HepG2 (cell line): ENCODE measurements at regions not wholly inside any gene's neighbourhood (a gene's known extent, or its start where the extent isn't known, plus 50 kb on each side); places are given as distances from the start of the nearest gene placed in this dataset.

Experiments used
- ATAC-seq: fragments of 200-7000 bp; cut with Tn5 transposase; 3 replicates; pipeline ENCODE4 v1.9.1; 2020; ENCODE audit warnings: mild to moderate bottlenecking, moderate library complexity
- BruUV-seq: library from RNA; stranded (reverse); fragments of 400-500 nt; replicated peaks from 2 replicates; lab custom pipeline; 2021; lab: Mats Ljungman, UMichigan
- CTCF ChIA-PET: fragments of 300-600 bp; formaldehyde crosslinking; extraction: SDS; loops from one replicate; lab custom pipeline; 2021; ENCODE audit warnings: low total read pairs, inconsistent platforms, low intra/inter-chr PET ratio; lab: Yijun Ruan, JAX
- POLR2A ChIA-PET: fragments of 350-600 bp; sonication (Branson Sonifier 250); formaldehyde crosslinking; loops from one replicate; lab custom pipeline; 2020; ENCODE audit warnings: antibody characterized with exemption, inconsistent platforms; lab: Yijun Ruan, JAX
- DNase-seq: peaks from one replicate; pipeline ENCODE4 v3.0.0-alpha.2; 2015; ENCODE audit warnings: low spot score
- FAIRE-seq: peaks from 3 replicates; lab custom pipeline; 2011; peaks lifted over from hg19 to GRCh38; lab: Jason Lieb, UNC
- H2AFZ ChIP-seq: one replicate; pipeline ENCODE4 v1.6.1; 2011; ENCODE audit warnings: low read length, inconsistent platforms
- H3K27ac ChIP-seq: fragments of 300-600 bp; 3 replicates; pipeline ENCODE4 v1.8.0; 2011; ENCODE audit warnings: mixed run types, mild to moderate bottlenecking, mixed read lengths, low read length, inconsistent platforms; ENCODE audit not compliant: insufficient read depth; ENCODE audit errors: extremely low read length
- H3K27me3 ChIP-seq, 2 experiments: fragments of 200-600 bp in 1 of 2; 2 replicates in 1 of 2; 3 replicates in 1 of 2; pipeline versions ENCODE4 v1.6.0 to v1.8.0; 2011; ENCODE audit warnings: low read length in 2 of 2, mild to moderate bottlenecking in 2 of 2, moderate library complexity in 2 of 2, inconsistent platforms in 1 of 2; ENCODE audit not compliant: insufficient read depth in 2 of 2, control insufficient read depth in 1 of 2
- H3K36me3 ChIP-seq, 2 experiments: fragments of 200-600 bp in 1 of 2; replicated peaks in 1 of 2; 2 replicates in 1 of 2; 3 replicates in 1 of 2; pipeline versions ENCODE4 v1.5.1 to v1.8.0; 2011; ENCODE audit warnings: low read length in 2 of 2, inconsistent platforms in 1 of 2; ENCODE audit not compliant: insufficient read depth in 2 of 2, control insufficient read depth in 1 of 2
- H3K4me1 ChIP-seq: 2 replicates; pipeline ENCODE4 v1.5.1; 2012; ENCODE audit warnings: low read length, inconsistent platforms; ENCODE audit not compliant: insufficient read depth
- H3K4me2 ChIP-seq: 2 replicates; pipeline ENCODE4 v1.6.0; 2011; ENCODE audit warnings: low read depth, low read length, inconsistent platforms
- H3K4me3 ChIP-seq, 3 experiments: fragments of 200-600 bp in 1 of 3; sonication (generic), shearing (Covaris generic) in 1 of 3; replicated peaks in 1 of 3; 2 replicates each; pipeline ENCODE4 v1.5.1; 2011 to 2016; ENCODE audit warnings: low read length in 3 of 3, inconsistent platforms in 2 of 3, low read depth in 2 of 3, mild to moderate bottlenecking in 2 of 3, control low read depth in 1 of 3, mixed read lengths in 1 of 3; ENCODE audit not compliant: insufficient read depth in 1 of 3
- H3K79me2 ChIP-seq: one replicate; pipeline ENCODE4 v1.6.1; 2011; ENCODE audit warnings: low read length, inconsistent platforms; ENCODE audit not compliant: insufficient read depth
- H3K9ac ChIP-seq: 2 replicates; pipeline ENCODE4 v1.6.0; 2011; ENCODE audit warnings: mild to moderate bottlenecking, low read depth, low read length, inconsistent platforms; ENCODE audit not compliant: insufficient read depth
- H3K9me3 ChIP-seq: 2 replicates; pipeline ENCODE4 v1.5.1; 2012; ENCODE audit warnings: mild to moderate bottlenecking, low read length
- H4K20me1 ChIP-seq: 2 replicates; pipeline ENCODE4 v1.6.0; 2011; ENCODE audit warnings: inconsistent platforms, mild to moderate bottlenecking, low read length, moderate library complexity; ENCODE audit not compliant: insufficient read depth
- ELF1 ChIP-seq: sonication (generic); formaldehyde crosslinking; IDR thresholded peaks from 2 replicates; pipeline ENCODE4 v1.4.0; 2020; ENCODE audit warnings: missing genetic modification reagents
- GPN1 ChIP-seq: sonication (generic); formaldehyde crosslinking; IDR thresholded peaks from 2 replicates; pipeline ENCODE4 v1.5.1; 2020; ENCODE audit warnings: missing genetic modification reagents, borderline replicate concordance
- POGZ ChIP-seq: sonication (generic); formaldehyde crosslinking; IDR thresholded peaks from 2 replicates; pipeline ENCODE4 v1.4.0; 2020; ENCODE audit warnings: mild to moderate bottlenecking, missing genetic modification reagents
- RBM39 ChIP-seq: fragments of 200-400 bp; formaldehyde crosslinking; IDR thresholded peaks from one replicate; pipeline ENCODE4 v1.6.1; 2018; ENCODE audit warnings: antibody characterized with exemption, mild to moderate bottlenecking, low read depth, low read length; ENCODE audit not compliant: poor library complexity, severe bottlenecking
- ZC3H4 ChIP-seq: sonication (generic); formaldehyde crosslinking; IDR thresholded peaks from 2 replicates; pipeline ENCODE4 v1.4.0; 2020; ENCODE audit warnings: missing genetic modification reagents, borderline replicate concordance
- ZFP36L2 ChIP-seq: sonication (generic); formaldehyde crosslinking; IDR thresholded peaks from 2 replicates; pipeline ENCODE4 v1.4.0; 2020; ENCODE audit warnings: missing genetic modification reagents
- ZNF205 ChIP-seq: IDR thresholded peaks from 2 replicates; pipeline ENCODE4 v1.6.1; 2018; ENCODE audit warnings: missing biosample characterization, missing genetic modification reagents
- WGBS: methylation state at CpG from one replicate; pipeline ENCODE4 v1.1.6; 2017; ENCODE audit warnings: low lambda C conversion rate; 5-methylcytosine and 5-hydroxymethylcytosine counted together
- in situ Hi-C: cut with HindIII; loops from 2 replicates; pipeline ENCODE4 v1.10.0; 2017; ENCODE audit warnings: low pct_unique_long_range_greater_than_20kb; ENCODE audit not compliant: extremely low pct_ligation_motif_present
- intact Hi-C: fragments of 100-400 bp; cut with micrococcal nuclease; formaldehyde crosslinking; loops from one replicate; pipeline ENCODE4 v1.10.0; 2022; ENCODE audit not compliant: unreplicated experiment
- TF ChIP-seq, protein P1 (sequence below), 2 experiments: sonication (generic) in 1 of 2; formaldehyde crosslinking in 1 of 2; IDR thresholded peaks; 2 replicates each; pipeline versions ENCODE4 v1.5.1 to v1.6.1; 2011 to 2020; ENCODE audit warnings: borderline replicate concordance in 1 of 2, low read depth in 1 of 2, low read length in 1 of 2, mild to moderate bottlenecking in 1 of 2, missing genetic modification reagents in 1 of 2, moderate library complexity in 1 of 2
- TF ChIP-seq, protein P2 (sequence below): IDR thresholded peaks from 2 replicates; pipeline ENCODE4 v1.6.1; 2016; ENCODE audit warnings: low read depth
- TF ChIP-seq, protein P3 (sequence below): sonication (generic); formaldehyde crosslinking; IDR thresholded peaks from 2 replicates; pipeline ENCODE4; 2020; ENCODE audit warnings: missing genetic modification reagents, mild to moderate bottlenecking, borderline replicate concordance
- TF ChIP-seq, protein P4 (sequence below): IDR thresholded peaks from 2 replicates; pipeline ENCODE4 v1.6.1; 2016; ENCODE audit warnings: missing compliant biosample characterization, missing genetic modification reagents, borderline replicate concordance
- TF ChIP-seq, protein P5 (sequence below): sonication (generic); formaldehyde crosslinking; IDR thresholded peaks from 2 replicates; pipeline ENCODE4 v1.8.0; 2022; ENCODE audit warnings: mild to moderate bottlenecking, missing genetic modification reagents, moderate library complexity

DNA sequence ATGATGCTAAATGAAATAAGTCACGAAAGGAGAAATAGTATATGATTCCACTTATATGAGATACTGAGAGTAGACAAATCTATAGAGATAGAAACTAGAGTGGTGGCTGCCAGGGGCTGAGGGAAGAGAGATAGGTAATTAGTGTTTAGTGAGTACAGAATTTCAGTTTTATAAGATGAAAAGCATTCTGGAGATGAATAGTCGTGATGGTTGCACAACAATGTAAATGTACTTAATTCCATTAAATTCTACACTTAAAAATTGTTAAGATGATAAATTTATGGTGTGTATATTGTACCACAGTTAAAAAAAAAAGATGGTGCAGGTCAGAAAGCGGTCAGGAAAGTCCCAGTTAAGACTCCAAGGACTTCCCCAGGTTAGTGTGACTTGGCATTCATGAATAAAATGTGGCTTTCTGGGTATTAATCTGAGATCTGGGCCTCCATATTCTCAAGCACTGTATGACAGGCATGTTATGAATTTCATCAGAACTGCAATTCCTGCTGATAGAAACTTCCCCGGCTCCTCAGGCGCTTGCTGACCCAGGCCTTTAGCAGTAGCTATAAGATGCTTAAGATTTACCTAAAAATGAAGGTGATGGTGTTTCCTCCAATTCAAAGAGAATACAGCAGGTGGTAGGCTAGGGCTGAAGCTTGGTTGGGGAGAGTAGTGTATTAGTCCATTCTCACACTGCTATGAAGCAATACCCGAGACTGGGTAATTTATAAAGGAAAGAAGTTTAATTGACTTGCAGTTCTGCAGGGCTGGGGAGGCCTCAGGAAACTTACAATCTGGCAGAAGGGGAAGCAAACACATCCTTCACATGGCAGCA is 115.3 kb upstream of the SOX9 start:
- no TSS peak for BruUV-seq
- in situ Hi-C loops: no loop called here
- H3K4me2 ChIP-seq: no peak overlapping the region
- no peak for ATAC-seq
- H3K9me3 ChIP-seq: no peaks in the 10 kb centered on the region
- no peak overlapping the region for H3K27ac ChIP-seq
- ChIA-PET POLR2A (no interaction called here), CTCF (no interaction called here)
- no peaks in the 10 kb centered on the region for H3K79me2 ChIP-seq
- no peak overlapping the region for H3K9ac ChIP-seq
- no peak for DNase-seq
- 15% methylated on average over 6 of the region's 6 CpGs for WGBS
- H3K36me3 ChIP-seq: no peaks in the 10 kb centered on the region; a peak in 1 of 5 replicates
- TF ChIP-seq, protein P1, sequence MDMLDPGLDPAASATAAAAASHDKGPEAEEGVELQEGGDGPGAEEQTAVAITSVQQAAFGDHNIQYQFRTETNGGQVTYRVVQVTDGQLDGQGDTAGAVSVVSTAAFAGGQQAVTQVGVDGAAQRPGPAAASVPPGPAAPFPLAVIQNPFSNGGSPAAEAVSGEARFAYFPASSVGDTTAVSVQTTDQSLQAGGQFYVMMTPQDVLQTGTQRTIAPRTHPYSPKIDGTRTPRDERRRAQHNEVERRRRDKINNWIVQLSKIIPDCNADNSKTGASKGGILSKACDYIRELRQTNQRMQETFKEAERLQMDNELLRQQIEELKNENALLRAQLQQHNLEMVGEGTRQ (IDR thresholded peaks at IDR 0.05; ENCODE audit: low read depth, low read length): no peak
- TF ChIP-seq, protein P1 (CRISPR knock-in tag; IDR thresholded peaks at IDR 0.05; ENCODE audit: borderline replicate concordance): no peak
- no peak for TF ChIP-seq ZC3H4 (CRISPR knock-in tag)
- no peak for TF ChIP-seq ZFP36L2 (CRISPR knock-in tag)
- TF ChIP-seq POGZ: no peak
- no peak for TF ChIP-seq RBM39
- TF ChIP-seq ZNF205 (CRISPR knock-in tag): no peak
- TF ChIP-seq, protein P2, sequence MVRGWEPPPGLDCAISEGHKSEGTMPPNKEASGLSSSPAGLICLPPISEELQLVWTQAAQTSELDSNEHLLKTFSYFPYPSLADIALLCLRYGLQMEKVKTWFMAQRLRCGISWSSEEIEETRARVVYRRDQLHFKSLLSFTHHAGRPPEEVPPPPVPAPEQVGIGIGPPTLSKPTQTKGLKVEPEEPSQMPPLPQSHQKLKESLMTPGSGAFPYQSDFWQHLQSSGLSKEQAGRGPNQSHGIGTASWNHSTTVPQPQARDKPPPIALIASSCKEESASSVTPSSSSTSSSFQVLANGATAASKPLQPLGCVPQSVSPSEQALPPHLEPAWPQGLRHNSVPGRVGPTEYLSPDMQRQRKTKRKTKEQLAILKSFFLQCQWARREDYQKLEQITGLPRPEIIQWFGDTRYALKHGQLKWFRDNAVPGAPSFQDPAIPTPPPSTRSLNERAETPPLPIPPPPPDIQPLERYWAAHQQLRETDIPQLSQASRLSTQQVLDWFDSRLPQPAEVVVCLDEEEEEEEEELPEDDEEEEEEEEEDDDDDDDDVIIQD: no peak
- no peak for TF ChIP-seq GPN1
- TF ChIP-seq, protein P3, sequence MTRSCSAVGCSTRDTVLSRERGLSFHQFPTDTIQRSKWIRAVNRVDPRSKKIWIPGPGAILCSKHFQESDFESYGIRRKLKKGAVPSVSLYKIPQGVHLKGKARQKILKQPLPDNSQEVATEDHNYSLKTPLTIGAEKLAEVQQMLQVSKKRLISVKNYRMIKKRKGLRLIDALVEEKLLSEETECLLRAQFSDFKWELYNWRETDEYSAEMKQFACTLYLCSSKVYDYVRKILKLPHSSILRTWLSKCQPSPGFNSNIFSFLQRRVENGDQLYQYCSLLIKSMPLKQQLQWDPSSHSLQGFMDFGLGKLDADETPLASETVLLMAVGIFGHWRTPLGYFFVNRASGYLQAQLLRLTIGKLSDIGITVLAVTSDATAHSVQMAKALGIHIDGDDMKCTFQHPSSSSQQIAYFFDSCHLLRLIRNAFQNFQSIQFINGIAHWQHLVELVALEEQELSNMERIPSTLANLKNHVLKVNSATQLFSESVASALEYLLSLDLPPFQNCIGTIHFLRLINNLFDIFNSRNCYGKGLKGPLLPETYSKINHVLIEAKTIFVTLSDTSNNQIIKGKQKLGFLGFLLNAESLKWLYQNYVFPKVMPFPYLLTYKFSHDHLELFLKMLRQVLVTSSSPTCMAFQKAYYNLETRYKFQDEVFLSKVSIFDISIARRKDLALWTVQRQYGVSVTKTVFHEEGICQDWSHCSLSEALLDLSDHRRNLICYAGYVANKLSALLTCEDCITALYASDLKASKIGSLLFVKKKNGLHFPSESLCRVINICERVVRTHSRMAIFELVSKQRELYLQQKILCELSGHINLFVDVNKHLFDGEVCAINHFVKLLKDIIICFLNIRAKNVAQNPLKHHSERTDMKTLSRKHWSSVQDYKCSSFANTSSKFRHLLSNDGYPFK: no peak
- TF ChIP-seq, protein P4, sequence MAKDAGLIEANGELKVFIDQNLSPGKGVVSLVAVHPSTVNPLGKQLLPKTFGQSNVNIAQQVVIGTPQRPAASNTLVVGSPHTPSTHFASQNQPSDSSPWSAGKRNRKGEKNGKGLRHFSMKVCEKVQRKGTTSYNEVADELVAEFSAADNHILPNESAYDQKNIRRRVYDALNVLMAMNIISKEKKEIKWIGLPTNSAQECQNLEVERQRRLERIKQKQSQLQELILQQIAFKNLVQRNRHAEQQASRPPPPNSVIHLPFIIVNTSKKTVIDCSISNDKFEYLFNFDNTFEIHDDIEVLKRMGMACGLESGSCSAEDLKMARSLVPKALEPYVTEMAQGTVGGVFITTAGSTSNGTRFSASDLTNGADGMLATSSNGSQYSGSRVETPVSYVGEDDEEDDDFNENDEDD (CRISPR knock-in tag): no peak
- TF ChIP-seq, protein P5, sequence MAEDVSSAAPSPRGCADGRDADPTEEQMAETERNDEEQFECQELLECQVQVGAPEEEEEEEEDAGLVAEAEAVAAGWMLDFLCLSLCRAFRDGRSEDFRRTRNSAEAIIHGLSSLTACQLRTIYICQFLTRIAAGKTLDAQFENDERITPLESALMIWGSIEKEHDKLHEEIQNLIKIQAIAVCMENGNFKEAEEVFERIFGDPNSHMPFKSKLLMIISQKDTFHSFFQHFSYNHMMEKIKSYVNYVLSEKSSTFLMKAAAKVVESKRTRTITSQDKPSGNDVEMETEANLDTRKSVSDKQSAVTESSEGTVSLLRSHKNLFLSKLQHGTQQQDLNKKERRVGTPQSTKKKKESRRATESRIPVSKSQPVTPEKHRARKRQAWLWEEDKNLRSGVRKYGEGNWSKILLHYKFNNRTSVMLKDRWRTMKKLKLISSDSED (CRISPR knock-in tag): no peak
- no peak for TF ChIP-seq ELF1 (CRISPR knock-in tag)
- no peak overlapping the region for H3K4me3 ChIP-seq
- H3K4me1 ChIP-seq: no peaks in the 10 kb centered on the region
- intact Hi-C loops: no loop called here
- H4K20me1 ChIP-seq: no peaks in the 10 kb centered on the region
- no peak for FAIRE-seq
- H2AFZ ChIP-seq: no peak overlapping the region
- H3K27me3 ChIP-seq: peaks cover 0 to 10% of the 10 kb centered on the region in 2 experiments; a peak in 2 of 5 replicates
